IMR-90 (cell line): ENCODE measurements at regions not wholly inside any gene's neighbourhood (a gene's known extent, or its start where the extent isn't known, plus 50 kb on each side); places are given as distances from the start of the nearest gene placed in this dataset.
"Not testable (repeated sequence)": the region's sequence is repeated elsewhere in the genome, so short reads cannot be mapped to it uniquely, and the experiment has no call there.

Source experiments
- ATAC-seq: fragments of 200-7000 bp; cut with Tn5 transposase; 2 replicates; pipeline ENCODE4 v1.9.1; 2020; ENCODE audit warnings: low read depth, mild to moderate bottlenecking, moderate library complexity
- BruUV-seq: library from RNA; stranded (reverse); fragments of 400-500 nt; replicated peaks from 2 replicates; lab custom pipeline; 2021; lab: Mats Ljungman, UMichigan
- CTCF ChIA-PET: fragments of 300-600 bp; formaldehyde crosslinking; extraction: SDS; loops from one replicate; lab custom pipeline; 2021; ENCODE audit warnings: antibody characterized with exemption; lab: Yijun Ruan, JAX
- POLR2A ChIA-PET: fragments of 300-600 bp; sonication (Branson Sonifier 250); formaldehyde crosslinking; loops from one replicate; lab custom pipeline; 2022; ENCODE audit warnings: antibody characterized with exemption; ENCODE audit not compliant: unreplicated experiment; lab: Charles Lee
- DNase-seq: peaks from one replicate; pipeline ENCODE4 v3.0.0; 2013
- H2AFZ ChIP-seq: replicated peaks from 2 replicates; pipeline ENCODE3; 2013; ENCODE audit warnings: low read length, mild to moderate bottlenecking; ENCODE audit not compliant: poor library complexity
- H2AK5ac ChIP-seq: 2 replicates; pipeline ENCODE4 v1.6.1; 2013; ENCODE audit warnings: low read depth, low read length, inconsistent platforms
- H2AK9ac ChIP-seq: replicated peaks from 2 replicates; pipeline ENCODE3; 2013; ENCODE audit warnings: mild to moderate bottlenecking, low read depth, low read length, moderate library complexity; ENCODE audit not compliant: poor library complexity
- H2BK120ac ChIP-seq: 2 replicates; pipeline ENCODE4 v1.6.1; 2013; ENCODE audit warnings: low read depth, low read length, inconsistent platforms
- H2BK15ac ChIP-seq: 3 replicates; pipeline ENCODE4 v1.6.1; 2013; ENCODE audit warnings: low read depth, low read length, inconsistent platforms
- H2BK20ac ChIP-seq: 2 replicates; pipeline ENCODE4 v1.6.1; 2013; ENCODE audit warnings: low read depth, mild to moderate bottlenecking, inconsistent platforms, low read length, moderate library complexity
- H2BK5ac ChIP-seq: 2 replicates; pipeline ENCODE4 v1.6.1; 2013; ENCODE audit warnings: mild to moderate bottlenecking, low read depth, low read length, inconsistent platforms; ENCODE audit not compliant: poor library complexity, severe bottlenecking
- H3K14ac ChIP-seq: replicated peaks from 2 replicates; pipeline ENCODE4 v1.6.1; 2013; ENCODE audit warnings: low read depth, low read length, inconsistent platforms
- H3K18ac ChIP-seq: 2 replicates; pipeline ENCODE4 v1.6.1; 2013; ENCODE audit warnings: low read depth, low read length, control low read depth
- H3K23ac ChIP-seq: 2 replicates; pipeline ENCODE4 v1.6.1; 2013; ENCODE audit warnings: low read depth, low read length, inconsistent platforms
- H3K27ac ChIP-seq: 2 replicates; pipeline ENCODE4 v1.5.1; 2013; ENCODE audit warnings: mild to moderate bottlenecking, control low read depth, low read length; ENCODE audit not compliant: insufficient read depth
- H3K27me3 ChIP-seq: 2 replicates; pipeline ENCODE4 v1.6.1; 2013; ENCODE audit warnings: low read length; ENCODE audit not compliant: control insufficient read depth, insufficient read depth
- H3K36me3 ChIP-seq: 2 replicates; pipeline ENCODE4 v1.6.1; 2013; ENCODE audit warnings: low read length, mixed read lengths; ENCODE audit not compliant: control insufficient read depth, insufficient read depth
- H3K4ac ChIP-seq: 2 replicates; pipeline ENCODE4 v1.6.1; 2013; ENCODE audit warnings: low read depth, low read length, inconsistent platforms
- H3K4me1 ChIP-seq: 2 replicates; pipeline ENCODE4 v1.6.1; 2013; ENCODE audit warnings: low read length, mixed read lengths; ENCODE audit not compliant: control insufficient read depth, insufficient read depth
- H3K4me2 ChIP-seq: 2 replicates; pipeline ENCODE4 v1.6.1; 2013; ENCODE audit warnings: low read depth, mild to moderate bottlenecking, control low read depth, low read length, moderate library complexity
- H3K4me3 ChIP-seq: 2 replicates; pipeline ENCODE4 v1.5.1; 2013; ENCODE audit warnings: low read depth, mild to moderate bottlenecking, control low read depth, low read length, moderate library complexity; ENCODE audit not compliant: insufficient read depth
- H3K56ac ChIP-seq: 2 replicates; pipeline ENCODE4 v1.6.1; 2013; ENCODE audit warnings: low read length, inconsistent platforms; ENCODE audit not compliant: insufficient read depth; ENCODE audit errors: extremely low read depth
- H3K79me1 ChIP-seq, 2 experiments: 2 replicates each; pipeline ENCODE4 v1.6.1; 2013; ENCODE audit warnings: low read length in 2 of 2, inconsistent platforms in 1 of 2, low read depth in 1 of 2
- H3K9ac ChIP-seq: 2 replicates; pipeline ENCODE4 v1.6.1; 2013; ENCODE audit warnings: low read depth, low read length, control low read depth
- H3K9me1 ChIP-seq: 2 replicates; pipeline ENCODE4 v1.6.1; 2013; ENCODE audit warnings: low read length, inconsistent platforms; ENCODE audit not compliant: insufficient read depth
- H3K9me3 ChIP-seq: 2 replicates; pipeline ENCODE4 v1.6.1; 2013; ENCODE audit warnings: low read length; ENCODE audit not compliant: control insufficient read depth, insufficient read depth
- H4K20me1 ChIP-seq: 2 replicates; pipeline ENCODE4 v1.6.1; 2013; ENCODE audit warnings: low read length, inconsistent platforms; ENCODE audit not compliant: insufficient read depth
- H4K5ac ChIP-seq: 2 replicates; pipeline ENCODE4 v1.6.1; 2013; ENCODE audit warnings: mild to moderate bottlenecking, low read depth, low read length, control low read depth
- H4K8ac ChIP-seq, 2 experiments: 2 replicates each; pipeline ENCODE4 v1.6.1; 2013; ENCODE audit warnings: low read depth in 2 of 2, low read length in 2 of 2, control low read depth in 1 of 2, inconsistent platforms in 1 of 2
- H4K91ac ChIP-seq: 2 replicates; pipeline ENCODE4 v1.6.1; 2013; ENCODE audit warnings: low read depth, low read length, inconsistent platforms; ENCODE audit not compliant: insufficient read depth
- WGBS, 2 experiments: methylation state at CpG; one replicate each; pipeline versions ENCODE4 v1.1.5 to v1.1.7; 2013; ENCODE audit warnings: missing lambda C conversion rate in 2 of 2; ENCODE audit not compliant: insufficient read length in 1 of 2; ENCODE audit errors: extremely low coverage in 2 of 2; 5-methylcytosine and 5-hydroxymethylcytosine counted together
- dilution Hi-C: fragments of 300-500 bp; cut with HindIII; formaldehyde crosslinking; loops from one replicate; pipeline ENCODE4 v1.14.3; 2018; ENCODE audit warnings: low sequenced_read_pairs; ENCODE audit not compliant: unreplicated experiment
- in situ Hi-C: fragments of 300-500 bp; cut with MboI; formaldehyde crosslinking; loops from 3 replicates; pipeline ENCODE4 v1.14.3; 2019; ENCODE audit warnings: low sequenced_read_pairs, inconsistent platforms, mixed read lengths
- intact Hi-C: fragments of 100-400 bp; cut with micrococcal nuclease; formaldehyde crosslinking; loops from 2 replicates; pipeline ENCODE4 v1.10.0; 2022

DNA sequence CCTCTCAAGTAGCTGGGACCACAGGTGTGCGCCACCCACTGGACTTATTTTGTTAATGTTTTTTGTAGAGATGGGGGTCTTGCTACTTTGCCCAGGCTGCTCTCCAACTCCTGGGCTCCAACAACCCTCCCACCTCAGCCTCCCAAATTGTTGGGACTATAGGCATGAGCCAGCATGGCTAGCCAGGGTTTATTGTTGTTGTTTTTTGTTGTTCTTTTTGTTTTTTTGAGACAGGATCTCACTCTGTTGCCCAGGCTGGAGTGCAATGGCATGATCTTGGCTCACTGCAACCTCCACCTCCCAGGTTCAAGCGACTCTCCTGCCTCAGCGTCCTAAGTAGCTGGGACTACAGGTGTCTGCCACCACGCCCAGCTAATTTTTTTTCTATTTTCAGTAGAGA, 142.2 kb downstream of the CRLF3 start:
- H4K8ac ChIP-seq, H2BK20ac ChIP-seq, POLR2A ChIA-PET, CTCF ChIA-PET, H4K5ac ChIP-seq, H3K9ac ChIP-seq, BruUV-seq, H3K14ac ChIP-seq, in situ Hi-C loops, DNase-seq, H2AK5ac ChIP-seq, H3K56ac ChIP-seq, H3K9me1 ChIP-seq, H2BK15ac ChIP-seq, H3K79me1 ChIP-seq, H2BK120ac ChIP-seq, H3K9me3 ChIP-seq, H3K4me3 ChIP-seq, H3K23ac ChIP-seq, H3K27ac ChIP-seq, H4K20me1 ChIP-seq, H3K4me1 ChIP-seq, ATAC-seq, H2AFZ ChIP-seq, H3K18ac ChIP-seq, dilution Hi-C loops, H4K91ac ChIP-seq, intact Hi-C loops, H2AK9ac ChIP-seq, H3K4me2 ChIP-seq, H3K36me3 ChIP-seq, H3K4ac ChIP-seq, H2BK5ac ChIP-seq: not testable (repeated sequence)
- WGBS, 2 experiments, result no CpG with 5 or more reads among the region's 4 CpGs
- H3K27me3 ChIP-seq, result peaks cover 12% of the 10 kb centered on the region

DNA sequence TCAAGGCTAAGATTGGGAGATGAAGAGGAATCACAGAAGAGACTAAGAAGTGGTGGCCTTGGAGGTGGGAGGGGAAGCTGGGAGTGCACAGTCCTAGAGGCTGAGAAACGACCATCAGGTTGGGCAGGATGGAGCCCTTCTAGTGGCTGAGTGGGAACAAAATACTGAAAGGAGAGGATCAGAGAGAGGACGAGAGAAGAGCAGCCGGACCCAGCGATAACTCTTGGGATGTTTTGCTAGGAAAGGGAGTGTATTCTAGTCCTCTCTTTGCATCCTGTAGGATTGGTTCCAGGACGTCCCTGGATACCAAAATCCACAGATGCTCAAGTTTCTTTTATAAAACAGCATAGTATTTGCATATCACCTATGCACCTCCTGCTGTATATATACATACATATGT, 143.8 kb downstream of the CRLF3 start:
- POLR2A ChIA-PET, H3K18ac ChIP-seq, H3K14ac ChIP-seq, H3K27ac ChIP-seq, H4K91ac ChIP-seq, H3K79me1 ChIP-seq, H2AK5ac ChIP-seq, H3K4me3 ChIP-seq, H2AK9ac ChIP-seq, H2BK120ac ChIP-seq, H3K4me1 ChIP-seq, H2BK15ac ChIP-seq, H3K36me3 ChIP-seq, CTCF ChIA-PET, H3K27me3 ChIP-seq, ATAC-seq, H4K5ac ChIP-seq, H2AFZ ChIP-seq, DNase-seq, in situ Hi-C loops, H3K23ac ChIP-seq, BruUV-seq, H3K4ac ChIP-seq, H3K9me1 ChIP-seq, H4K8ac ChIP-seq, H3K9ac ChIP-seq, intact Hi-C loops, H2BK5ac ChIP-seq, H3K56ac ChIP-seq, dilution Hi-C loops, H3K4me2 ChIP-seq, H4K20me1 ChIP-seq, H2BK20ac ChIP-seq: not testable (repeated sequence)
- peaks cover 12% of the 10 kb centered on the region for H3K9me3 ChIP-seq
- no CpG with 5 or more reads among the region's 5 CpGs for WGBS, 2 experiments
